Neural cell (in vitro differentiated cells): ENCODE measurements at regions not wholly inside any gene's neighbourhood (a gene's known extent, or its start where the extent isn't known, plus 50 kb on each side); places are given as distances from the start of the nearest gene placed in this dataset.

Experiments used
- H2AFZ ChIP-seq: fragments of 200-600, 300-800 bp; sonication (generic), shearing (Covaris generic); 2 replicates; pipeline ENCODE4 v1.6.0; 2014; ENCODE audit warnings: low read depth, mild to moderate bottlenecking, antibody characterized with exemption, low read length, moderate library complexity
- H3F3A ChIP-seq: fragments of 200-600 bp; shearing (Covaris generic); 2 replicates; pipeline ENCODE4 v1.6.1; 2016; ENCODE audit warnings: mild to moderate bottlenecking, moderate library complexity, mixed read lengths, antibody characterized with exemption, low read length; ENCODE audit not compliant: insufficient read depth, poor library complexity, severe bottlenecking
- H3K27ac ChIP-seq: fragments of 200-600, 300-800 bp; sonication (generic), shearing (Covaris generic); 2 replicates; pipeline ENCODE4 v1.5.1; 2014; ENCODE audit warnings: mild to moderate bottlenecking, low read length, moderate library complexity
- H3K27me3 ChIP-seq: fragments of 300-800, 200-600 bp; sonication (generic), shearing (Covaris generic); 2 replicates; pipeline ENCODE4 v1.6.0; 2014; ENCODE audit warnings: mild to moderate bottlenecking, low read depth, low read length, moderate library complexity; ENCODE audit not compliant: insufficient read depth
- H3K36me3 ChIP-seq: fragments of 300-800, 200-600 bp; sonication (generic), shearing (Covaris generic); 2 replicates; pipeline ENCODE4 v1.5.1; 2014; ENCODE audit warnings: mild to moderate bottlenecking, antibody characterized with exemption, low read length, moderate library complexity; ENCODE audit not compliant: insufficient read depth
- H3K4me2 ChIP-seq: fragments of 300-800, 200-600 bp; sonication (generic), shearing (Covaris generic); 2 replicates; pipeline ENCODE4 v1.6.0; 2014; ENCODE audit warnings: mild to moderate bottlenecking, low read length
- H3K4me3 ChIP-seq: fragments of 300-800, 200-600 bp; sonication (generic), shearing (Covaris generic); 2 replicates; pipeline ENCODE4 v1.5.1; 2014; ENCODE audit warnings: mild to moderate bottlenecking, low read length, moderate library complexity
- H3K79me2 ChIP-seq: fragments of 200-600 bp; shearing (Covaris generic); replicated peaks from 2 replicates; pipeline ENCODE4 v1.6.0; 2014; ENCODE audit warnings: mild to moderate bottlenecking, low read length, moderate library complexity; ENCODE audit not compliant: insufficient read depth
- H3K9ac ChIP-seq: fragments of 300-800, 200-600 bp; sonication (generic), shearing (Covaris generic); 2 replicates; pipeline ENCODE4 v1.6.1; 2016; ENCODE audit warnings: mild to moderate bottlenecking, low read length, mixed read lengths
- H3K9me2 ChIP-seq: fragments of 200-600 bp; shearing (Covaris generic); 2 replicates; pipeline ENCODE4 v1.6.1; 2016; ENCODE audit warnings: mild to moderate bottlenecking, low read length, mixed read lengths; ENCODE audit not compliant: insufficient read depth
- H3K9me3 ChIP-seq: fragments of 200-600, 300-800 bp; sonication (generic), shearing (Covaris generic); 2 replicates; pipeline ENCODE4 v1.6.1; 2016; ENCODE audit warnings: mild to moderate bottlenecking, mixed run types, low read length, moderate library complexity, mixed read lengths
- H4K20me1 ChIP-seq: fragments of 200-600 bp; shearing (Covaris generic); 2 replicates; pipeline ENCODE4 v1.6.1; 2016; ENCODE audit warnings: mild to moderate bottlenecking, mixed run types; ENCODE audit not compliant: insufficient read depth
- CTCF ChIP-seq: fragments of 450-650 bp; IDR thresholded peaks from 2 replicates; pipeline ENCODE4 v1.5.1; 2014; ENCODE audit warnings: antibody characterized with exemption, mild to moderate bottlenecking, moderate library complexity; ENCODE audit not compliant: poor library complexity, severe bottlenecking
- EP300 ChIP-seq: fragments of 450-650 bp; conservative IDR thresholded peaks from 2 replicates; pipeline ENCODE4 v1.6.1; 2014; ENCODE audit warnings: antibody characterized with exemption, mild to moderate bottlenecking, moderate library complexity; ENCODE audit not compliant: poor library complexity, severe bottlenecking
- EZH2 ChIP-seq: fragments of 200-600, 300-800 bp; shearing (Covaris generic), sonication (generic); IDR thresholded peaks from 2 replicates; pipeline ENCODE4 v1.6.1; 2014; ENCODE audit warnings: antibody characterized with exemption, low read length, borderline replicate concordance, mild to moderate bottlenecking; ENCODE audit not compliant: insufficient read depth, poor library complexity, severe bottlenecking
- MXI1 ChIP-seq: fragments of 450-650 bp; conservative IDR thresholded peaks from 2 replicates; pipeline ENCODE4 v1.6.1; 2014; ENCODE audit warnings: antibody characterized with exemption, mild to moderate bottlenecking; ENCODE audit not compliant: poor library complexity, severe bottlenecking
- POLR2AphosphoS5 ChIP-seq: IDR thresholded peaks from 2 replicates; pipeline ENCODE4 v1.6.1; 2012
- RAD21 ChIP-seq: fragments of 450-650 bp; conservative IDR thresholded peaks from 2 replicates; pipeline ENCODE4 v1.6.1; 2014; ENCODE audit warnings: antibody characterized with exemption, mild to moderate bottlenecking, moderate library complexity
- REST ChIP-seq: IDR thresholded peaks from 2 replicates; pipeline ENCODE4 v1.6.1; 2012; ENCODE audit warnings: borderline replicate concordance
- SMC3 ChIP-seq: fragments of 450-650 bp; conservative IDR thresholded peaks from 2 replicates; pipeline ENCODE4 v1.6.1; 2014; ENCODE audit warnings: antibody characterized with exemption, mild to moderate bottlenecking, moderate library complexity; ENCODE audit not compliant: poor library complexity
- TAF1 ChIP-seq: IDR thresholded peaks from 2 replicates; pipeline ENCODE4 v1.6.1; 2012; ENCODE audit warnings: low read depth

- Histone ChIP-seq H3K27me3 (no peaks in the 10 kb centered on the region), H4K20me1 (no peaks in the 10 kb centered on the region), H3F3A (no peaks in the 10 kb centered on the region), H3K9me3 (no peaks in the 10 kb centered on the region), H3K79me2 (no peaks in the 10 kb centered on the region), H2AFZ (no peak overlapping the region), H3K9me2 (no peaks in the 10 kb centered on the region), H3K4me3 (no peak overlapping the region), H3K9ac (no peak overlapping the region), H3K4me2 (no peak overlapping the region), H3K36me3 (no peaks in the 10 kb centered on the region), H3K27ac (no peak overlapping the region)
- no peak for TF ChIP-seq REST
- no peak for TF ChIP-seq RAD21
- TF ChIP-seq EZH2, result no peak
- no peak for TF ChIP-seq MXI1
- no peak for TF ChIP-seq POLR2AphosphoS5
- TF ChIP-seq TAF1, result no peak
- TF ChIP-seq EP300, result no peak
- TF ChIP-seq CTCF, result no peak
- TF ChIP-seq SMC3, result no peak
Observed at GRCh38 chr16:80191928-80192327, 348.9 kb upstream of the DYNLRB2 start.

DNA sequence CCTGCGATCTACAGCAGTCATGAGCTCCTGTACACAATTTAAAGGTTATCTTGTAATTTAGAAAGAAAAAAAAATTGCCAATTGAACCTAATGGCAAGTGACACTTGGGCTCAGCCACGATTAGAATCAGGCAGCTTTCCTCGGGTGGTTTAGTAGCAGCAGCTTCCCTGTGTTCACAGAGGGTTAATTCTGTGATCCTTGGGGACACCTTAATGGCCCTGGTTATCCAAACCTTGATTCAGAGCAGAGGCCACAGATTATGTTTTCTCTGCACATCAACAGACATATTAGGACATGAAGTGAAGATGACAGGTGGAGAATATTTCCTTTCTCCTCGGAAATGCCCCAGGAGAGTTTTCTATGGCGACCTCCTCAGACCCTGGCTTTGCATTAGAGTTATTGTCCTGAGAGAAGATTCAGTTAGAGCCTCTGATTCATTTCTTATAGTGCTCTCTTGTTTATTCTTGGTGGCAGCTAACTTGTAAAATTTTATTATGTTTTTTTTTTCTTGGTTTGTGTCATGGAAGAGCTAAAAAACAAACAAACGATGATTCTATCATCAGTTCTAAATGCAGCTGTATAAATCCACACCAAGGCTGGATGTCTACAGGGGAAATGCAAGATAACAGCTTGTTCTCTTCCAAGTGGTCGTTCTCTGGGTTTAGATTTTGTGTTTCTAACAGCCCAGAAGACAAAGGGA, 351.2 kb upstream of the DYNLRB2 start:
- Histone ChIP-seq H3K4me3 (no peak overlapping the region), H4K20me1 (no peaks in the 10 kb centered on the region), H3K9ac (no peak overlapping the region), H3K9me3 (no peaks in the 10 kb centered on the region), H3K27me3 (no peaks in the 10 kb centered on the region), H3K27ac (no peak overlapping the region), H3K36me3 (no peaks in the 10 kb centered on the region), H3K79me2 (no peaks in the 10 kb centered on the region), H3K4me2 (no peak overlapping the region), H2AFZ (no peak overlapping the region), H3F3A (no peaks in the 10 kb centered on the region), H3K9me2 (no peaks in the 10 kb centered on the region)
- TF ChIP-seq RAD21, result no peak
- TF ChIP-seq POLR2AphosphoS5, result no peak
- TF ChIP-seq REST, result no peak
- TF ChIP-seq EZH2, result no peak
- TF ChIP-seq MXI1, result no peak
- TF ChIP-seq TAF1, result no peak
